Keratinocyte (primary cell): ENCODE measurements at regions not wholly inside any gene's neighbourhood (a gene's known extent, or its start where the extent isn't known, plus 50 kb on each side); places are given as distances from the start of the nearest gene placed in this dataset.

Source experiments
- CTCF ChIP-seq, 3 experiments: IDR thresholded peaks in 1 of 3; conservative IDR thresholded peaks in 1 of 3; optimal IDR thresholded peaks in 1 of 3; 2 replicates in 2 of 3; 3 replicates in 1 of 3; pipeline versions ENCODE3 to v1.5.1; 2011; ENCODE audit warnings: low read length in 3 of 3, mild to moderate bottlenecking in 3 of 3, moderate library complexity in 2 of 3, control low read depth in 1 of 3, inconsistent platforms in 1 of 3; ENCODE audit not compliant: insufficient read depth in 2 of 3; ENCODE audit errors: extremely low read depth in 1 of 3
- EZH2 ChIP-seq: IDR thresholded peaks from one replicate; pipeline ENCODE4 v1.6.1; 2012; ENCODE audit warnings: inconsistent platforms, mild to moderate bottlenecking, low read length, moderate library complexity

DNA sequence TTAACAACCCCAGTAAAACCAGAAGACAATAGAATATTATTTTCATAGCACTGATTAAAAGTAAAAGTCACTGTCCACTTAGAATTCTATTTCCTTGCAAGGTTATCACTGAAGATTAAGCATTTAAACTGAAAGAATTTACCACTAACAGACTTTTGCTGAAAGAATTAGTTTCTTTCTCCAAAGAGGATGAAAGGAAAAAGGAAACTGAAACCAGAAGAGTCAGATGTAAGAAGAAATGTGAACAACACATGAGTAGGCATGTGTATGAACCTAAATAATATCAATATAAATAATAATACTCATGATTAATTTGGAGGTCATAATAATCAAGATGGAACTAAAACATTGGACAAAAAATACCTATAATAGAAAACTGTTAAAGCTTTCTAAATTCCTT, 82.4 kb upstream of the KLHL29 start:
- no peak for TF ChIP-seq CTCF (optimal IDR thresholded peaks at IDR 0.05 in 1 of 3, IDR thresholded peaks at IDR 0.05 in 1 of 3, conservative IDR thresholded peaks at IDR 0.05 in 1 of 3; ENCODE audit: extremely low read depth in 1 of 3, insufficient read depth in 2 of 3, low read length in 3 of 3)
- no peak for TF ChIP-seq EZH2
